Ectodermal cell (in vitro differentiated cells): ENCODE measurements at regions not wholly inside any gene's neighbourhood (a gene's known extent, or its start where the extent isn't known, plus 50 kb on each side); places are given as distances from the start of the nearest gene placed in this dataset.

ENCODE experiments used
- H3K27ac ChIP-seq: 2 replicates; pipeline ENCODE4 v1.7.0; 2013; ENCODE audit warnings: mild to moderate bottlenecking, low read depth, low read length; ENCODE audit not compliant: insufficient read depth, poor library complexity, severe bottlenecking
- H3K27me3 ChIP-seq: 2 replicates; pipeline ENCODE4 v1.7.0; 2013; ENCODE audit warnings: mild to moderate bottlenecking, low read length; ENCODE audit not compliant: insufficient read depth, control insufficient read depth, poor library complexity, severe bottlenecking
- H3K36me3 ChIP-seq: one replicate; pipeline ENCODE4 v1.7.0; 2013; ENCODE audit warnings: low read length; ENCODE audit not compliant: control insufficient read depth, insufficient read depth
- H3K4me1 ChIP-seq: one replicate; pipeline ENCODE4 v1.7.0; 2013; ENCODE audit warnings: low read length; ENCODE audit not compliant: control insufficient read depth, insufficient read depth
- H3K4me3 ChIP-seq: 2 replicates; pipeline ENCODE4 v1.7.0; 2013; ENCODE audit warnings: low read depth, low read length, control low read depth; ENCODE audit not compliant: insufficient read depth
- H3K9me3 ChIP-seq: 2 replicates; pipeline ENCODE4 v1.7.0; 2013; ENCODE audit warnings: mild to moderate bottlenecking, low read length, moderate library complexity; ENCODE audit not compliant: control insufficient read depth
- WGBS, 2 experiments: methylation state at CpG; one replicate each; pipeline ENCODE4 v1.1.7; 2013; ENCODE audit warnings: missing lambda C conversion rate in 2 of 2; 5-methylcytosine and 5-hydroxymethylcytosine counted together

DNA sequence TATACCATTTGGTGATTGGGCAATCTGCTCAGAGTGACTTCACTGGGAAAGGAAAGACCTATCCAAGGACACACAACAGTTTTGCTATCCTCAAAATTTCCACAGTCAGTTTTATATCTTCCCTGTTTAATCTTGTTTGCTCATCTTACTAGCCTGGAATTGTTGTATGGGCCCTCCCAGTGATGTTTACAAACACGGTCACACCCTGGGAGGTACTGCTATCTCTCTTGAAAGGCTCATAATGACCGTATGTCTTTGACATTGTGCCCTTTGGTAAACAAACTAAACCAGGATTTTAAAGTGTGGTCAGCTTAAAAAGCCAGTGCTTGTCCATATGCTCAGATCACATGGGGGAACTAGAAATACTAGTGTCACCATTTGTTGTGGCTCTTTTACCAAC lies 277.0 kb downstream of the CDH2 start:
- peaks cover 6% of the 10 kb centered on the region for H3K4me1 ChIP-seq
- no peak overlapping the region for H3K4me3 ChIP-seq
- H3K27ac ChIP-seq = no peak overlapping the region
- no peaks in the 10 kb centered on the region for H3K27me3 ChIP-seq
- peaks cover 3% of the 10 kb centered on the region for H3K9me3 ChIP-seq
- 85 to 89% methylated on average over 2 of the region's 2 CpGs for WGBS, 2 experiments
- no peaks in the 10 kb centered on the region for H3K36me3 ChIP-seq

GRCh38 chr18:27894746-27895145 lies 282.2 kb downstream of the CDH2 start:
- H3K4me1 ChIP-seq = no peaks in the 10 kb centered on the region
- H3K36me3 ChIP-seq = no peaks in the 10 kb centered on the region
- H3K27ac ChIP-seq = no peak overlapping the region
- H3K4me3 ChIP-seq = no peak overlapping the region
- H3K9me3 ChIP-seq = no peaks in the 10 kb centered on the region
- WGBS, 2 experiments = 91 to 97% methylated on average over 2 to 3 of the region's 3 CpGs
- no peaks in the 10 kb centered on the region for H3K27me3 ChIP-seq

DNA sequence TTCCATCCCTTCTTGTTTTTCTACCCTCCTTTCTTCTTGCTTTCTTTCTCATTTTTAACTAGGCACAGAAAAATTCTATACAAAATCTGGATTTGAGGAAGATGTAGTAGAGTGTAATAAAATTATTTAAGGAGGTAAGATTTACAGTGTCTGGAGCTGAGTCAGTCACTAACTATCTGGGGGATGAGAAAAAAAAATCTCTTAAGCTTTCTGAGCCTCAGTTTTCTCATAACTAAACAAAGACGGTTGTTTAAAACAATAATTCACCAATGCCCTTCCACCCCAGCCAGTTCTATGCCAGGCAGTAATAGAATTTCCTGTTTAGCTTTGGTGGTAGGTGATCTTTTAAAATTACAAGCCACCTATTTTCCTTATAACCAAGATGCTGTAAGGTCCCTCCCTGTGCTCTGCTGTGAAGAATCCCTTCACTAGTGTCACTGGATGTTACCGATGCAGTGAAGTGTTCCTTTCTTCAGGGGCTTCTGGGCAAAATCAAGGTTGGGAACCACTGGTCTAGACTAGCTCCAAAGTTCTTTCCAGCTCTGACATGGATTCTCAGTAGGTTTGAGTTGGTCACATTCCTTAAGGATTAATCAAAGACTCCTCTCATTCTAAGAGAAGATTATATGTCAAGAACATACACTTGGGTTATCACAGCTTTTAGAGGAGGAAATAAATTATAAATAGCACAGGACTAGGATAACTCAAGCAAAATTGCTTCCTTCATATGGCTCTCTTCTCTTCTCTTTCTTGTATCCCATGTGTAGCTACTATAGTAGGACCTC lies 289.0 kb downstream of the CDH2 start:
- H3K27me3 ChIP-seq = no peaks in the 10 kb centered on the region
- no peaks in the 10 kb centered on the region for H3K9me3 ChIP-seq
- H3K4me3 ChIP-seq = no peak overlapping the region
- H3K36me3 ChIP-seq = no peaks in the 10 kb centered on the region
- no peak overlapping the region for H3K27ac ChIP-seq
- no peaks in the 10 kb centered on the region for H3K4me1 ChIP-seq
- WGBS, 2 experiments = 38 to 50% methylated on average over 2 of the region's 2 CpGs

- Histone ChIP-seq H3K4me3 (no peak overlapping the region), H3K9me3 (no peaks in the 10 kb centered on the region), H3K36me3 (no peaks in the 10 kb centered on the region), H3K27ac (no peak overlapping the region), H3K27me3 (no peaks in the 10 kb centered on the region), H3K4me1 (no peaks in the 10 kb centered on the region)
- 90 to 100% methylated on average over 1 of the region's 1 CpG for WGBS, 2 experiments
Observed at GRCh38 chr18:27887287-27887686, 289.6 kb downstream of the CDH2 start.

DNA sequence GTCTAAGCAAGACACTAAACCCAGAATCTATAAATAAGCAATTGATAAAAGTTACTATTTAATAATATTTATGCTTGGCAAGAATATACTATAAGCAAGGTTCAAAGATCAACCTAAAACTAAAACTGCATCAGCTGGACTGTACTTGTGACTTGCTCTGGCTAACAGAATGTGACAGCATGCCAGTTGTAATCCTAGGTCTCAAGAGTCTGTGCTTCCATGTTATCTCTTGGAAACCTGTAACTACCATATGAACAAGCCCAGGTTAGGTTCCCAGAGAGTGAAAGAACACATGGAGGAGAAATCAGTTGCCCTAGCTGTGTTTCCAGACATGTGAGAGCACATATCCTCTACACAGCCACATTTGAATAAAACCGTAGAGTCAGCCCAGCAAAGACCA lies 297.4 kb downstream of the CDH2 start:
- WGBS, 2 experiments = 93 to 100% methylated on average over 1 of the region's 1 CpG
- Histone ChIP-seq H3K4me3 (no peak overlapping the region), H3K4me1 (no peaks in the 10 kb centered on the region), H3K27ac (no peak overlapping the region), H3K9me3 (no peaks in the 10 kb centered on the region), H3K27me3 (no peaks in the 10 kb centered on the region), H3K36me3 (no peaks in the 10 kb centered on the region)

DNA sequence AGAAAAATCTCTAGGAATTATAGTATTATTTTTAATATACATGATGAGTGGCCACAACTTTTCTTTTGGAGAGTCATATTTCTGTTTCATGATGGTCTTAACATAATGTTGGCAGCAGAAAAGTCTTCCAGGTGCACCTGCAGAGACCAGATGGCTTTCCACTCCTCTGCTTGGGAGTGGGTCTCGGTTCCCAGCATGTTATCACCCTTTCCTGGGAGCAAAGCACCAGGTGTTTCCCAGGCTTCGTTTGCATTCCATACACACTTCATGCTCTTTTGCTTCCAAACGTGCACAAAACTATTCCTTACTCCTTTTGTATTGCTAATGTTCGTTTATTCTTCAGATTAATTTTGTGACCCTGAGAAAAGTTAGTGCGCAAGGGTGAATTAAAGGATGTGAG lies 305.2 kb downstream of the CDH2 start:
- Histone ChIP-seq H3K36me3 (no peaks in the 10 kb centered on the region), H3K27me3 (no peaks in the 10 kb centered on the region), H3K27ac (no peak overlapping the region), H3K4me1 (no peaks in the 10 kb centered on the region), H3K4me3 (no peak overlapping the region), H3K9me3 (no peaks in the 10 kb centered on the region)
- WGBS, 2 experiments = 78 to 83% methylated on average over 5 of the region's 5 CpGs

GRCh38 chr18:27869735-27870134 lies 307.2 kb downstream of the CDH2 start:
- Histone ChIP-seq H3K27me3 (no peaks in the 10 kb centered on the region), H3K9me3 (no peaks in the 10 kb centered on the region), H3K4me3 (no peak overlapping the region), H3K27ac (no peak overlapping the region), H3K36me3 (no peaks in the 10 kb centered on the region), H3K4me1 (no peaks in the 10 kb centered on the region)
- WGBS, 2 experiments = 79 to 85% methylated on average over 4 of the region's 4 CpGs

DNA sequence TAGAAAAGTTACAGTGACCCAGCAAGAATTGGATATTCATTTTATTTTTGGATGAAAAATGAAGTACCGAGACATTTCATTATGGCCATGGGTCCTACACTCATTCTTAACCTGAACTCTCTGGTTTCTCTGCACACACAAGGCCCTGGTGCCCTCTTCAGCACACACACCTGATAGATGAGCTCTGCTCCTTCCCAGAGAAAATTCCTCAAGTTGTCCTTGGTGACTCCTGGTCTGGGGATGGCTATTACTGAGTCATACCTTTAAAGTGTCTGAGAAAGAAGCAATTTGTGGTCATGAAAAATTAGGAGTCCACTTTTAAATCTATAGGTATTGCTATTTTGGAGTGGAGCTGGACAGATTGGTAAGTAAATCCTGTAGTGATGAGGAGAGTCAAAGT lies 311.5 kb downstream of the CDH2 start:
- no peaks in the 10 kb centered on the region for H3K36me3 ChIP-seq
- H3K9me3 ChIP-seq = no peaks in the 10 kb centered on the region
- 90 to 95% methylated on average over 1 of the region's 1 CpG for WGBS, 2 experiments
- H3K4me3 ChIP-seq = no peak overlapping the region
- no peaks in the 10 kb centered on the region for H3K4me1 ChIP-seq
- no peak overlapping the region for H3K27ac ChIP-seq
- no peaks in the 10 kb centered on the region for H3K27me3 ChIP-seq

DNA sequence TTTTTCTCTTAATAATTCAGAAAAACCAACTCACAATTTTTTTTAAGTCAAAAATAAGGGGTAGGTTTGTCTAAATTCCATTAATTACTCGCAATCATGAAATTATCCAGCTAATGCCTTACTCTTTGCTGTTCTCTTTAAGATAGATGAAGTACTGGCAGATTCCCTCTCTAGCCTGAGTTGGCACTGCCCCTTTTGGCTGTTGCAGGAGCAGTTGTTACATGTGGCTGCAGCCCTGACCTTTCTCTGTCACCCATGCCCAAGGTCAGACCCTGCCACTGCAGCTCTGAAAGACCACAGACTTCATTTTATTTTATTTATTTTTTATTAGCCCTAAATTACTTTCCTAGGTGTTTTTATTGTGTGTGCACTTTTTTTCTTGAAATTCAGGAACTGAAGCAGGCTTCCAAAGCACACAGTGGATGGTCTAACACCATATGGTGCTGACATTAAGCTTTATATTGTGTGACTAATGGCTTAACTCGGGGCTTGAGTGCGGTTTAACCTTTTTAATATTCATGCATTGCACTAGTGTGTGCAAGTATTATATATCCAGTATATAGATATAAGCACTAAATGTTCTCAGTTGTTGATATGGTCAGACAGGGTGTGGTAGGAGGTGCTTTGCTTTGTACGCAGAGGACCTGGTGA lies 313.0 kb downstream of the CDH2 start:
- Histone ChIP-seq H3K4me3 (no peak overlapping the region), H3K27me3 (no peaks in the 10 kb centered on the region), H3K27ac (no peak overlapping the region), H3K4me1 (no peaks in the 10 kb centered on the region), H3K36me3 (no peaks in the 10 kb centered on the region), H3K9me3 (no peaks in the 10 kb centered on the region)
- WGBS, 2 experiments = 83 to 85% methylated on average over 1 to 3 of the region's 4 CpGs

DNA sequence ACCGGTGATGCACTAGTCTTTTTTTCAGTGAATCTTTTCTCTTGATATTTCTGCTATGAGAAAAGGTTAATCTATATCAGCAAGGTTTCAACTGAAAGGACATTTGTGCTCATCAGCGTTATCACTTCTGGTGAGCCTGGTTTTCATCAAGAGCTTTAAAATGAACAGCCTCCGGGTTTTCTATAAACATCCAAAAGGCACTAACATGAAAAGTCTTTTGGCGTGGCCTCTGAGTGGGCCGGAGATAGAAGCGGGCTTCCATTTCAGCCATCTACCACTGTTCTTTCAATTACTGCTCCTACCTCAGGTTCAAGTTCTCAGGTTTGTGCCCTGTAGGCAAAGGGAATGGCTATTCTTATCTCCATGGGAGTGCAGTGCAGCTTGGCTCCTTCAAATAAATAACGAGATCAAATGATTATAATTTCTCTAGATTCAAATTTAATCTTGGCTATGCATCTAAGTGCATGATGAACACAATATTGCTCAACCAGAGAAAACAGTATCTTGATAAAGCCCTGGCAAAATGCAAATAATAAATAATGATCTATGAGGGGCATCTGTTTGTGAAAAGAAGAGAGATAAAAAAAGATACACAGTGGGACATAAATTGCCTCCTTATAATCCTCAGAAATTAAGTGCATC lies 314.8 kb downstream of the CDH2 start:
- no peaks in the 10 kb centered on the region for H3K4me1 ChIP-seq
- no peak overlapping the region for H3K27ac ChIP-seq
- H3K36me3 ChIP-seq = no peaks in the 10 kb centered on the region
- 96 to 97% methylated on average over 7 of the region's 7 CpGs for WGBS, 2 experiments
- H3K4me3 ChIP-seq = no peak overlapping the region
- H3K27me3 ChIP-seq = no peaks in the 10 kb centered on the region
- no peaks in the 10 kb centered on the region for H3K9me3 ChIP-seq
